Gastroesophageal sphincter (tissue), 3 donors: ENCODE measurements at regions not wholly inside any gene's neighbourhood (a gene's known extent, or its start where the extent isn't known, plus 50 kb on each side); places are given as distances from the start of the nearest gene placed in this dataset.

Experiments
- CTCF ChIP-seq, 4 experiments: fragments of 200-600 bp in 2 of 4; fragments of 450-650 bp in 2 of 4; sonication (generic) in 1 of 4; IDR thresholded peaks; one replicate each; pipeline ENCODE4 v1.5.1; 2017 to 2019; ENCODE audit warnings: antibody characterized with exemption in 4 of 4, mild to moderate bottlenecking in 2 of 4, moderate library complexity in 2 of 4
- EP300 ChIP-seq: sonication (generic); formaldehyde crosslinking; IDR thresholded peaks from one replicate; pipeline ENCODE4 v1.6.1; 2017; ENCODE audit warnings: antibody characterized with exemption, mild to moderate bottlenecking

GRCh38 chr4:3826247-3827172 lies 60.3 kb downstream of the ADRA2C start:
- TF ChIP-seq EP300 (no peak), CTCF (IDR thresholded peaks at IDR 0.05) (no peak)
